Endothelial cell of umbilical vein (primary cell): ENCODE measurements at regions not wholly inside any gene's neighbourhood (a gene's known extent, or its start where the extent isn't known, plus 50 kb on each side); places are given as distances from the start of the nearest gene placed in this dataset.
A peak's percentile ranks its signal among the peaks of the same experiment; 100 is the strongest.

ENCODE experiments used
- BruUV-seq: library from RNA; stranded (reverse); fragments of 400-500 nt; replicated peaks from 2 replicates; lab custom pipeline; 2021; lab: Mats Ljungman, UMichigan
- CTCF ChIA-PET: fragments of 300-600, 350-600 bp; sonication (Branson Sonifier 250); formaldehyde crosslinking; loops from one replicate; lab custom pipeline; 2021; ENCODE audit warnings: antibody characterized with exemption, inconsistent platforms; lab: Charles Lee
- POLR2A ChIA-PET: fragments of 300-600, 350-600 bp; sonication (Branson Sonifier 250); formaldehyde crosslinking; loops from one replicate; lab custom pipeline; 2021; ENCODE audit warnings: antibody characterized with exemption, inconsistent platforms; lab: Charles Lee
- DNase-seq: peaks from one replicate; pipeline ENCODE4 v3.0.0-alpha.2; 2011; ENCODE audit warnings: low read depth, low spot score
- FAIRE-seq: peaks from 2 replicates; lab custom pipeline; 2011; peaks lifted over from hg19 to GRCh38; lab: Jason Lieb, UNC
- H2AFZ ChIP-seq: 2 replicates; pipeline ENCODE4 v1.6.0; 2012; ENCODE audit warnings: low read depth, low read length, control low read depth, inconsistent platforms
- H3K27ac ChIP-seq: 2 replicates; pipeline ENCODE4 v1.5.1; 2011; ENCODE audit warnings: low read depth, mild to moderate bottlenecking, control low read depth, low read length, moderate library complexity; ENCODE audit not compliant: insufficient read depth
- H3K27me3 ChIP-seq, 2 experiments: 2 replicates each; pipeline versions ENCODE4 v1.6.0 to v1.6.1; 2011; ENCODE audit warnings: low read length in 2 of 2, mixed read lengths in 1 of 2; ENCODE audit not compliant: control insufficient read depth in 2 of 2, insufficient read depth in 2 of 2
- H3K36me3 ChIP-seq, 2 experiments: 2 replicates in 1 of 2; 3 replicates in 1 of 2; pipeline ENCODE4 v1.5.1; 2011; ENCODE audit warnings: low read length in 2 of 2, mild to moderate bottlenecking in 1 of 2, moderate library complexity in 1 of 2; ENCODE audit not compliant: control insufficient read depth in 2 of 2, insufficient read depth in 2 of 2; ENCODE audit errors: extremely low read depth in 1 of 2
- H3K4me1 ChIP-seq: 3 replicates; pipeline ENCODE4 v1.5.1; 2011; ENCODE audit warnings: mild to moderate bottlenecking, low read length; ENCODE audit not compliant: control insufficient read depth, insufficient read depth; ENCODE audit errors: extremely low read depth
- H3K4me2 ChIP-seq: 2 replicates; pipeline ENCODE4 v1.6.1; 2011; ENCODE audit warnings: low read length, control low read depth, mixed read lengths; ENCODE audit not compliant: insufficient read depth
- H3K4me3 ChIP-seq, 3 experiments: fragments of 200-600 bp in 1 of 3; sonication (generic), shearing (Covaris generic) in 1 of 3; replicated peaks in 1 of 3; 2 replicates each; pipeline ENCODE4 v1.5.1; 2011 to 2016; ENCODE audit warnings: control low read depth in 3 of 3, low read length in 3 of 3, mild to moderate bottlenecking in 2 of 3, inconsistent platforms in 1 of 3, low read depth in 1 of 3, moderate library complexity in 1 of 3; ENCODE audit not compliant: insufficient read depth in 1 of 3
- H3K79me2 ChIP-seq: 2 replicates; pipeline ENCODE4 v1.6.0; 2012; ENCODE audit warnings: low read length, inconsistent platforms; ENCODE audit not compliant: control insufficient read depth, insufficient read depth
- H3K9ac ChIP-seq: replicated peaks from 2 replicates; pipeline ENCODE3; 2011; ENCODE audit warnings: low read length, control low read depth; ENCODE audit not compliant: insufficient read depth; ENCODE audit errors: extremely low read depth
- H3K9me1 ChIP-seq: replicated peaks from 3 replicates; pipeline ENCODE4 v1.6.0; 2011; ENCODE audit warnings: mild to moderate bottlenecking, low read length; ENCODE audit not compliant: control insufficient read depth, insufficient read depth; ENCODE audit errors: extremely low read depth
- H3K9me3 ChIP-seq: replicated peaks from 2 replicates; pipeline ENCODE4 v1.5.1; 2012; ENCODE audit warnings: low read length, inconsistent platforms; ENCODE audit not compliant: control insufficient read depth, insufficient read depth
- H4K20me1 ChIP-seq: replicated peaks from 2 replicates; pipeline ENCODE3; 2011; ENCODE audit warnings: mild to moderate bottlenecking, low read length; ENCODE audit not compliant: control insufficient read depth, insufficient read depth; ENCODE audit errors: extremely low read depth
- EZH2 ChIP-seq: IDR thresholded peaks from 2 replicates; pipeline ENCODE4 v1.6.1; 2012; ENCODE audit warnings: borderline replicate concordance, low read depth, mild to moderate bottlenecking, moderate library complexity, low read length, inconsistent platforms; ENCODE audit not compliant: severe bottlenecking
- FOS ChIP-seq: IDR thresholded peaks from 2 replicates; pipeline ENCODE4 v1.6.1; 2011; ENCODE audit warnings: mild to moderate bottlenecking, low read length, moderate library complexity, borderline replicate concordance; ENCODE audit not compliant: insufficient read depth
- GATA2 ChIP-seq: IDR thresholded peaks from 2 replicates; pipeline ENCODE4 v1.7.0; 2011; ENCODE audit warnings: low read depth, mild to moderate bottlenecking, moderate library complexity, mixed read lengths, low read length; ENCODE audit not compliant: insufficient read length, insufficient read depth
- JUN ChIP-seq: IDR thresholded peaks from 2 replicates; pipeline ENCODE4 v1.6.1; 2011; ENCODE audit warnings: borderline replicate concordance, low read depth; ENCODE audit not compliant: insufficient read length, insufficient read depth
- MYC ChIP-seq: IDR thresholded peaks from one replicate; pipeline ENCODE4 v1.6.1; 2011; ENCODE audit warnings: mild to moderate bottlenecking, low read depth, low read length
- POLR2A ChIP-seq: IDR thresholded peaks from 2 replicates; pipeline ENCODE4 v1.6.1; 2012; ENCODE audit warnings: low read depth, mild to moderate bottlenecking, control low read depth, low read length
- POLR2AphosphoS5 ChIP-seq: IDR thresholded peaks from 2 replicates; pipeline ENCODE4 v1.6.1; 2012; ENCODE audit warnings: low read depth, mild to moderate bottlenecking, control low read depth, low read length, moderate library complexity; ENCODE audit not compliant: insufficient read depth
- dilution Hi-C: fragments of 300-500 bp; cut with MboI; formaldehyde crosslinking; loops from one replicate; pipeline ENCODE4 v1.15.0; 2019; ENCODE audit warnings: low sequenced_read_pairs; ENCODE audit not compliant: extremely low pct_ligation_motif_present
- intact Hi-C: fragments of 100-400 bp; cut with micrococcal nuclease; formaldehyde crosslinking; loops from one replicate; pipeline ENCODE4 v1.10.0; 2022
- TF ChIP-seq, protein P1 (sequence below), 2 donors: IDR thresholded peaks; 1 replicate in 1 of 2; 2 replicates in 1 of 2; pipeline ENCODE4 v1.5.1; 2011; ENCODE audit warnings: low read length in 2 of 2, mild to moderate bottlenecking in 2 of 2, moderate library complexity in 2 of 2, control low read depth in 1 of 2, inconsistent platforms in 1 of 2, low read depth in 1 of 2; ENCODE audit not compliant: insufficient read depth in 1 of 2; ENCODE audit errors: extremely low read depth in 1 of 2
- TF ChIP-seq, protein P2 (sequence below): IDR thresholded peaks from 2 replicates; pipeline ENCODE4 v1.6.1; 2011; ENCODE audit not compliant: insufficient read depth, insufficient read length

DNA sequence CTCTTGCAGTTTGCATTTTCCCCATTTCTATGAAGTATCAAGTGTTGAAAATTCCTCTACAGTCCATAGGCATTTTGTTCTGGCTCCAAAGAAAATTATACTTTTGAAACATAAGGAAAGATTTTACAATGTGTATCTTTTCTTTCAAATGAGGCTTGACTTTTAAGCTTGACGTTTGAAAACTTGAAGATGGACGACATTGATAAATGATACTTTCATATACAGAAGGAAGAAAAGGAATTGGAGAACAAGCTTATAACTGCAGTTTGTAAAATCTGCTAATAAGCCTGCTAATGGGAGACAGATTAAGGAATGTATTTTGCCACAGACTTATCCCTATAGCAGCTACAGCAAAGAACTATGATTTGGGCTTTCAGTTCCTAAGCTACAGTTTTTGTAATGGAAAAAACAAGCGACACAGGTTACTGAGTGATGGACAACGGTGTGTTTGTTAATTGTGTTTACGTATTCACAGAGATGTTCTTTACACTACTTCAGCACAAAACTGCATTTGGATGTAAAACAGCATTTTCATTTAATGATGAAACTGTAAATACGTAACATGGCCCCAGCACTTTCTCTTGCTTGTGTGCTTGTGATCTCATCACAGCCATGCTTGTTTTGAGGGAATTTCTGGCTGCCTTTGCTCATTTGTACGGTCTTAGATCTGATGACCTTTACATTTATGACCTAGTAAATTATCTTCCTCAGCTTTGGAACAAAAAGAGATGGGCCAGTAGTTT lies 83.2 kb upstream of the FAT1 start:
- Histone ChIP-seq H3K4me1 (no peaks in the 10 kb centered on the region), H3K4me3 (no peak overlapping the region), H3K36me3 (no peaks in the 10 kb centered on the region), H3K9me3 (no peaks in the 10 kb centered on the region), H2AFZ (no peak overlapping the region), H4K20me1 (no peaks in the 10 kb centered on the region), H3K79me2 (no peaks in the 10 kb centered on the region), H3K9ac (no peak overlapping the region), H3K27ac (no peak overlapping the region), H3K4me2 (no peak overlapping the region), H3K27me3 (no peaks in the 10 kb centered on the region), H3K9me1 (no peaks in the 10 kb centered on the region)
- intact Hi-C loops: no loop called here
- POLR2A ChIA-PET: no interaction called here
- dilution Hi-C loops: no loop called here
- TF ChIP-seq JUN: no peak
- TF ChIP-seq FOS: no peak
- TF ChIP-seq POLR2AphosphoS5: no peak
- TF ChIP-seq GATA2: no peak
- DNase-seq (no peak), FAIRE-seq (peak; percentile 33)
- BruUV-seq: no TSS peak
- CTCF ChIA-PET: interaction anchor here (1.1 to 2.0 kb wide), 2 partner anchors 9 to 23 kb away, joined by 3 to 6 read pairs; no protein-coding TSS in a partner anchor

DNA sequence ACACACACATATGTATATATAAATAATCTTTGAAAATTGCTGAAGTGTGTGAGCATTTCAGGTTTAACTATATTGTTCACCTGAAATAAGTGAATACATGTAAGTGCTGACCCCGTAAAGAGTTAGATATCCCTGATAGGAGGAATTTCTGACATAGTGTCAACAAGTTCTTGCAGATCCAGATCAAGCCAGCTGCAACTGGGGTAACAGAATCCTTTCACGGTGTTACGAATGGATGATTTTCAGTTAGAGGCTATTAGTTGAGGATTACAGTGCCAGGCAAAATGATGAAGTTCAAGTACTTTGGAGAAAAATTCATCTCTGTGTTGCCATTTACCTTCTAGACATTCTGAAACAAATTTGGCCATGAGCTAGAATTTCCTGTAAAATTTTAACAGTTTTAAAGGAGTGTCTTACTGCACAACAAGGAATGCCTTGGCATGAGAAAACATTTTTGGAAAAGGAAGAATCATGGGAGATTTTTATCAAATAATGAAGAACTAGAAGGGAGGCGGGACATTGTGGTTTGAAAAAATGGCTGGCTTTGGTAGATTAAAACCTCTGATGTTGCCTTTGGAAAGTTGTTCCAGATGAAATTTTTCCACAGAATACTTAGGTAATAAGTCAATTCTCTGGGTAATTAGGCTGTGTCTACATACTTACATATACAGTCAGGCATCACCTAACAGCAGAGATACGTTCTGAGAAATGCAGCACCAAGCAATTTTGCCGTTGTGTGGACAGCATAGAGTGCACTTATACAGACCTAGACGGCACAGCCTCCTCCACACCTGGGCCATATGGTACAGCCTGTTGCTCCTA lies 84.4 kb upstream of the FAT1 start:
- CTCF ChIA-PET: interaction anchor here (1.1 to 2.0 kb wide), 2 partner anchors 8 to 24 kb away, joined by 3 to 6 read pairs; no protein-coding TSS in a partner anchor
- POLR2A ChIA-PET: no interaction called here
- no peak overlapping the region for H3K4me2 ChIP-seq

More for the DNA sequence above, 84.4 kb upstream of the FAT1 start:
- Histone ChIP-seq H3K4me1 (no peaks in the 10 kb centered on the region), H3K4me3 (no peak overlapping the region), H3K9me3 (no peaks in the 10 kb centered on the region), H4K20me1 (no peaks in the 10 kb centered on the region), H3K9ac (no peak overlapping the region), H3K27me3 (no peaks in the 10 kb centered on the region), H3K79me2 (no peaks in the 10 kb centered on the region), H3K27ac (no peak overlapping the region), H3K36me3 (no peaks in the 10 kb centered on the region), H2AFZ (no peak overlapping the region), H3K9me1 (no peaks in the 10 kb centered on the region)
- no peak for DNase-seq
- TF ChIP-seq EZH2 (no peak), FOS (no peak), GATA2 (no peak), POLR2AphosphoS5 (no peak), MYC (no peak), POLR2A (no peak), JUN (no peak)
- TF ChIP-seq, protein P1, sequence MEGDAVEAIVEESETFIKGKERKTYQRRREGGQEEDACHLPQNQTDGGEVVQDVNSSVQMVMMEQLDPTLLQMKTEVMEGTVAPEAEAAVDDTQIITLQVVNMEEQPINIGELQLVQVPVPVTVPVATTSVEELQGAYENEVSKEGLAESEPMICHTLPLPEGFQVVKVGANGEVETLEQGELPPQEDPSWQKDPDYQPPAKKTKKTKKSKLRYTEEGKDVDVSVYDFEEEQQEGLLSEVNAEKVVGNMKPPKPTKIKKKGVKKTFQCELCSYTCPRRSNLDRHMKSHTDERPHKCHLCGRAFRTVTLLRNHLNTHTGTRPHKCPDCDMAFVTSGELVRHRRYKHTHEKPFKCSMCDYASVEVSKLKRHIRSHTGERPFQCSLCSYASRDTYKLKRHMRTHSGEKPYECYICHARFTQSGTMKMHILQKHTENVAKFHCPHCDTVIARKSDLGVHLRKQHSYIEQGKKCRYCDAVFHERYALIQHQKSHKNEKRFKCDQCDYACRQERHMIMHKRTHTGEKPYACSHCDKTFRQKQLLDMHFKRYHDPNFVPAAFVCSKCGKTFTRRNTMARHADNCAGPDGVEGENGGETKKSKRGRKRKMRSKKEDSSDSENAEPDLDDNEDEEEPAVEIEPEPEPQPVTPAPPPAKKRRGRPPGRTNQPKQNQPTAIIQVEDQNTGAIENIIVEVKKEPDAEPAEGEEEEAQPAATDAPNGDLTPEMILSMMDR (IDR thresholded peaks at IDR 0.05; ENCODE audit: extremely low read depth in 1 of 2, insufficient read depth in 1 of 2, low read depth in 1 of 2, low read length in 2 of 2): no peak
- TF ChIP-seq, protein P2, sequence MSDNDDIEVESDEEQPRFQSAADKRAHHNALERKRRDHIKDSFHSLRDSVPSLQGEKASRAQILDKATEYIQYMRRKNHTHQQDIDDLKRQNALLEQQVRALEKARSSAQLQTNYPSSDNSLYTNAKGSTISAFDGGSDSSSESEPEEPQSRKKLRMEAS: no peak
- no TSS peak for BruUV-seq
- dilution Hi-C loops: no loop called here
- FAIRE-seq: no peak
- intact Hi-C loops: no loop called here
